Liver (tissue), 8 donors: ENCODE measurements at regions not wholly inside any gene's neighbourhood (a gene's known extent, or its start where the extent isn't known, plus 50 kb on each side); places are given as distances from the start of the nearest gene placed in this dataset.

Source experiments
- DNase-seq: peaks from one replicate; pipeline ENCODE4 v3.0.0-alpha.2; 2017; ENCODE audit warnings: low spot score
- H3K27ac ChIP-seq, 2 donors: one replicate each; pipeline ENCODE4 v1.7.0; 2013; ENCODE audit warnings: inconsistent platforms in 2 of 2, low read length in 2 of 2, control low read depth in 1 of 2, low read depth in 1 of 2, mild to moderate bottlenecking in 1 of 2
- H3K27me3 ChIP-seq, 4 donors: one replicate each; pipeline versions ENCODE4 v1.6.1 to v1.7.0; 2013; ENCODE audit warnings: low read length in 3 of 4, inconsistent platforms in 1 of 4, mild to moderate bottlenecking in 1 of 4, moderate library complexity in 1 of 4; ENCODE audit not compliant: control insufficient read depth in 4 of 4, insufficient read depth in 4 of 4
- H3K36me3 ChIP-seq, 4 donors: one replicate each; pipeline versions ENCODE4 v1.6.1 to v1.7.0; 2013; ENCODE audit warnings: low read length in 3 of 4, mild to moderate bottlenecking in 3 of 4, low read depth in 1 of 4, moderate library complexity in 1 of 4; ENCODE audit not compliant: control insufficient read depth in 4 of 4, insufficient read depth in 3 of 4
- H3K4me1 ChIP-seq, 4 donors: one replicate each; pipeline versions ENCODE4 v1.6.1 to v1.7.0; 2013; ENCODE audit warnings: low read length in 3 of 4, mild to moderate bottlenecking in 3 of 4, moderate library complexity in 1 of 4; ENCODE audit not compliant: control insufficient read depth in 4 of 4, insufficient read depth in 4 of 4
- H3K4me3 ChIP-seq, 3 donors: one replicate each; pipeline versions ENCODE4 v1.6.1 to v1.7.0; 2013; ENCODE audit warnings: low read length in 3 of 3, control low read depth in 1 of 3, low read depth in 1 of 3, mild to moderate bottlenecking in 1 of 3
- H3K9ac ChIP-seq, 2 donors: one replicate each; pipeline ENCODE4 v1.7.0; 2013; ENCODE audit warnings: low read length in 2 of 2, mild to moderate bottlenecking in 2 of 2, moderate library complexity in 2 of 2, control low read depth in 1 of 2, low read depth in 1 of 2
- H3K9me3 ChIP-seq, 4 donors: one replicate each; pipeline versions ENCODE4 v1.6.1 to v1.7.0; 2013; ENCODE audit warnings: low read length in 3 of 4; ENCODE audit not compliant: control insufficient read depth in 4 of 4
- EGR1 ChIP-seq, 2 donors: IDR thresholded peaks; 2 replicates each; pipeline ENCODE4 v1.6.1; 2016 to 2018; ENCODE audit warnings: antibody characterized with exemption in 2 of 2, low read depth in 2 of 2
- FOXA1 ChIP-seq: IDR thresholded peaks from 2 replicates; pipeline ENCODE4 v1.6.1; 2016; ENCODE audit warnings: antibody characterized with exemption
- FOXA2 ChIP-seq: IDR thresholded peaks from 2 replicates; pipeline ENCODE4 v1.6.1; 2016; ENCODE audit warnings: antibody characterized with exemption
- GABPA ChIP-seq, 2 donors: IDR thresholded peaks in 1 of 2; conservative IDR thresholded peaks in 1 of 2; 2 replicates each; pipeline ENCODE4 v1.6.1; 2016; ENCODE audit warnings: antibody characterized with exemption in 2 of 2, mild to moderate bottlenecking in 1 of 2, moderate library complexity in 1 of 2
- HNF4A ChIP-seq, 2 donors: conservative IDR thresholded peaks; 2 replicates each; pipeline ENCODE4 v1.6.1; 2016; ENCODE audit warnings: antibody characterized with exemption in 2 of 2, mild to moderate bottlenecking in 2 of 2
- JUND ChIP-seq, 2 donors: IDR thresholded peaks; 2 replicates each; pipeline ENCODE4 v1.6.1; 2016; ENCODE audit warnings: antibody characterized with exemption in 2 of 2
- NR2F2 ChIP-seq: IDR thresholded peaks from 2 replicates; pipeline ENCODE4 v1.6.1; 2016; ENCODE audit warnings: antibody characterized with exemption
- RAD21 ChIP-seq, 2 donors: IDR thresholded peaks; 2 replicates each; pipeline ENCODE4 v1.6.1; 2016; ENCODE audit warnings: antibody characterized with exemption in 2 of 2, mild to moderate bottlenecking in 2 of 2
- RXRA ChIP-seq, 2 donors: IDR thresholded peaks; 2 replicates each; pipeline ENCODE4 v1.6.1; 2017 to 2018; ENCODE audit warnings: antibody characterized with exemption in 2 of 2, mild to moderate bottlenecking in 1 of 2
- SP1 ChIP-seq: IDR thresholded peaks from 2 replicates; pipeline ENCODE4 v1.6.1; 2018; ENCODE audit warnings: antibody characterized with exemption, mild to moderate bottlenecking
- TAF1 ChIP-seq: conservative IDR thresholded peaks from 2 replicates; pipeline ENCODE4 v1.6.1; 2016; ENCODE audit warnings: antibody characterized with exemption, mild to moderate bottlenecking
- YY1 ChIP-seq: IDR thresholded peaks from 2 replicates; pipeline ENCODE4 v1.6.1; 2016; ENCODE audit warnings: antibody characterized with exemption, mild to moderate bottlenecking
- whole genome bisulfite sequencing: extraction: QIAGEN DNeasy Blood & Tissue Kit; methylation state at CpG from one replicate; pipeline ENCODE4 v1.1.7; 2013; 5-methylcytosine and 5-hydroxymethylcytosine counted together
- TF ChIP-seq, protein P1 (sequence below): IDR thresholded peaks from 2 replicates; pipeline ENCODE4 v1.6.1; 2016; ENCODE audit warnings: antibody characterized with exemption, mild to moderate bottlenecking
- TF ChIP-seq, protein P2 (sequence below): fragments of 150-350 bp; IDR thresholded peaks from 2 replicates; pipeline ENCODE4 v1.5.1; 2017; ENCODE audit warnings: improper control_type of control experiment, low read depth, low read length; ENCODE audit not compliant: missing input control
- TF ChIP-seq, protein P3 (sequence below): IDR thresholded peaks from 2 replicates; pipeline ENCODE4 v1.6.1; 2016; ENCODE audit warnings: antibody characterized with exemption
- TF ChIP-seq, protein P4 (sequence below): IDR thresholded peaks from 2 replicates; pipeline ENCODE4 v1.6.1; 2016; ENCODE audit warnings: antibody characterized with exemption
- TF ChIP-seq, protein P5 (sequence below): IDR thresholded peaks from 2 replicates; pipeline ENCODE4 v1.6.1; 2016; ENCODE audit warnings: antibody characterized with exemption
- donor health status: healthy.
- donor health status: healthy.
- donor health status: healthy.
- donor health status: healthy.
- donor health status: healthy.

DNA sequence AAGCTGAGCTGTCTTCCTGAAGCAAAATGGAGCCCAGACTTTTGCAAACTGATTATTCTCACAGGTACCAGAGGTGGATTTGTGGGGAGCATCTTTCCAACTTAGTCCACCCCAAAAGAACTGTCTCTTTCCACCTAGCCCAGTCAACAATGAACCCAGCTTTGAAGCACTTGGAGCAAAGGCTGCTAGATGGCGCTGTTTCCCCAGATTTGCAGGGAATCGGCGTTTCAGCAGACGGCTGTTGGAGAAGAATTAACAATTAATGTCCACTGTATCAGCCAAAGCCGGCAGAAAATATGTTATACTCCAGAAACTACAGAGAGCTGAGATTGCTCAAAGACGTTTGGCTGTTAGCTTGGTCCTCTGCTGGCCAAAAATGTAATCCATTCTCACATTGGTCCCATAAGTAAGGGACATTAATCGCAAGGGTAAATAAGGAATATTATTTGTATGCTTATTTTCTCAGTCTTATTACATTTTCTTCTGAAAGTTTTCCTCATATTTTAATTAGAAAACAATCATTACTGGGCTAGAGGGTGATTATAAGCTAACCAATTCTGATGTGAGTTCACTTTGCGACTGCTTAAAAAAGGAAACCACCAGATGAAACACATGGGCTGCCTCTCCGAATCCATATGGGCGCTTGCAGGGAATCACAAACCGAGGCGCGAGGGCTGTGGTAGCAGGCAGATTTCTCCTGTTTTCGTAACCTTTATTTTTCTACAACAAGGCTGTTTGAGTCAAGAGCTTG lies 423.8 kb upstream of the MEX3C start:
- DNase-seq = peak; percentile 62
- 31% methylated on average over 14 of the region's 14 CpGs for whole genome bisulfite sequencing
- no peak overlapping the region for H3K4me3 ChIP-seq
- no peaks in the 10 kb centered on the region for H3K9me3 ChIP-seq
- no peaks in the 10 kb centered on the region for H3K36me3 ChIP-seq
- no peaks in the 10 kb centered on the region for H3K4me1 ChIP-seq
- peaks cover 2 to 15% (median 5%) of the 10 kb centered on the region in 4 donors for H3K27me3 ChIP-seq
- H3K27ac ChIP-seq = no peak overlapping the region
- no peak overlapping the region for H3K9ac ChIP-seq
- TF ChIP-seq EGR1 (IDR thresholded peaks at IDR 0.05; ENCODE audit: low read depth in 2 of 2) (no peak), FOXA1 (no peak), GABPA (IDR thresholded peaks at IDR 0.05 in 1 of 2, conservative IDR thresholded peaks at IDR 0.05 in 1 of 2) (no peak), RAD21 (IDR thresholded peaks at IDR 0.05) (peak; percentile 67 to 75), JUND (IDR thresholded peaks at IDR 0.05) (no peak)
- TF ChIP-seq, protein P1, sequence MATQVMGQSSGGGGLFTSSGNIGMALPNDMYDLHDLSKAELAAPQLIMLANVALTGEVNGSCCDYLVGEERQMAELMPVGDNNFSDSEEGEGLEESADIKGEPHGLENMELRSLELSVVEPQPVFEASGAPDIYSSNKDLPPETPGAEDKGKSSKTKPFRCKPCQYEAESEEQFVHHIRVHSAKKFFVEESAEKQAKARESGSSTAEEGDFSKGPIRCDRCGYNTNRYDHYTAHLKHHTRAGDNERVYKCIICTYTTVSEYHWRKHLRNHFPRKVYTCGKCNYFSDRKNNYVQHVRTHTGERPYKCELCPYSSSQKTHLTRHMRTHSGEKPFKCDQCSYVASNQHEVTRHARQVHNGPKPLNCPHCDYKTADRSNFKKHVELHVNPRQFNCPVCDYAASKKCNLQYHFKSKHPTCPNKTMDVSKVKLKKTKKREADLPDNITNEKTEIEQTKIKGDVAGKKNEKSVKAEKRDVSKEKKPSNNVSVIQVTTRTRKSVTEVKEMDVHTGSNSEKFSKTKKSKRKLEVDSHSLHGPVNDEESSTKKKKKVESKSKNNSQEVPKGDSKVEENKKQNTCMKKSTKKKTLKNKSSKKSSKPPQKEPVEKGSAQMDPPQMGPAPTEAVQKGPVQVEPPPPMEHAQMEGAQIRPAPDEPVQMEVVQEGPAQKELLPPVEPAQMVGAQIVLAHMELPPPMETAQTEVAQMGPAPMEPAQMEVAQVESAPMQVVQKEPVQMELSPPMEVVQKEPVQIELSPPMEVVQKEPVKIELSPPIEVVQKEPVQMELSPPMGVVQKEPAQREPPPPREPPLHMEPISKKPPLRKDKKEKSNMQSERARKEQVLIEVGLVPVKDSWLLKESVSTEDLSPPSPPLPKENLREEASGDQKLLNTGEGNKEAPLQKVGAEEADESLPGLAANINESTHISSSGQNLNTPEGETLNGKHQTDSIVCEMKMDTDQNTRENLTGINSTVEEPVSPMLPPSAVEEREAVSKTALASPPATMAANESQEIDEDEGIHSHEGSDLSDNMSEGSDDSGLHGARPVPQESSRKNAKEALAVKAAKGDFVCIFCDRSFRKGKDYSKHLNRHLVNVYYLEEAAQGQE = no peak
- TF ChIP-seq, protein P2, sequence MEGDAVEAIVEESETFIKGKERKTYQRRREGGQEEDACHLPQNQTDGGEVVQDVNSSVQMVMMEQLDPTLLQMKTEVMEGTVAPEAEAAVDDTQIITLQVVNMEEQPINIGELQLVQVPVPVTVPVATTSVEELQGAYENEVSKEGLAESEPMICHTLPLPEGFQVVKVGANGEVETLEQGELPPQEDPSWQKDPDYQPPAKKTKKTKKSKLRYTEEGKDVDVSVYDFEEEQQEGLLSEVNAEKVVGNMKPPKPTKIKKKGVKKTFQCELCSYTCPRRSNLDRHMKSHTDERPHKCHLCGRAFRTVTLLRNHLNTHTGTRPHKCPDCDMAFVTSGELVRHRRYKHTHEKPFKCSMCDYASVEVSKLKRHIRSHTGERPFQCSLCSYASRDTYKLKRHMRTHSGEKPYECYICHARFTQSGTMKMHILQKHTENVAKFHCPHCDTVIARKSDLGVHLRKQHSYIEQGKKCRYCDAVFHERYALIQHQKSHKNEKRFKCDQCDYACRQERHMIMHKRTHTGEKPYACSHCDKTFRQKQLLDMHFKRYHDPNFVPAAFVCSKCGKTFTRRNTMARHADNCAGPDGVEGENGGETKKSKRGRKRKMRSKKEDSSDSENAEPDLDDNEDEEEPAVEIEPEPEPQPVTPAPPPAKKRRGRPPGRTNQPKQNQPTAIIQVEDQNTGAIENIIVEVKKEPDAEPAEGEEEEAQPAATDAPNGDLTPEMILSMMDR = peak; percentile 47

DNA sequence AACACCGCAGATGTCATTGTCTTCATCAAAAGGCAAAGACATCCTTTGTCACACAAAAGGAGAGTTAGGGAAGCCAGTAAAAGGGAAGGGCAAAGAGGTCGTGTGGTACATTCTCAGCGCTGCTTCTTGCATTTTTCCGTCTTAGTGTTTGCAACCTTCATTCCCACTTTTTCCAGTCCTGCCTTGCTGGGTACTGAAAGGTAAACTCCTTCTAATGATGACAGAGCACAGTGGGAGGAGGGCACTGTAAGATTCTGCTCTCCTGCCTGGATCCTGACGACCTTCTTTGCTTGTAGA lies 424.3 kb upstream of the MEX3C start:
- 31% methylated on average over 5 of the region's 5 CpGs for WGBS
- DNase-seq = no peak
- H3K4me1 ChIP-seq = no peaks in the 10 kb centered on the region
- no peaks in the 10 kb centered on the region for H3K9me3 ChIP-seq
- H3K27me3 ChIP-seq = peaks cover 2 to 15% (median 5%) of the 10 kb centered on the region in 4 donors
- no peak overlapping the region for H3K9ac ChIP-seq
- no peak overlapping the region for H3K4me3 ChIP-seq
- no peaks in the 10 kb centered on the region for H3K36me3 ChIP-seq
- H3K27ac ChIP-seq = no peak overlapping the region
- no peak for TF ChIP-seq FOXA2
- TF ChIP-seq GABPA (IDR thresholded peaks at IDR 0.05 in 1 of 2, conservative IDR thresholded peaks at IDR 0.05 in 1 of 2) = no peak
- no peak for TF ChIP-seq NR2F2

DNA sequence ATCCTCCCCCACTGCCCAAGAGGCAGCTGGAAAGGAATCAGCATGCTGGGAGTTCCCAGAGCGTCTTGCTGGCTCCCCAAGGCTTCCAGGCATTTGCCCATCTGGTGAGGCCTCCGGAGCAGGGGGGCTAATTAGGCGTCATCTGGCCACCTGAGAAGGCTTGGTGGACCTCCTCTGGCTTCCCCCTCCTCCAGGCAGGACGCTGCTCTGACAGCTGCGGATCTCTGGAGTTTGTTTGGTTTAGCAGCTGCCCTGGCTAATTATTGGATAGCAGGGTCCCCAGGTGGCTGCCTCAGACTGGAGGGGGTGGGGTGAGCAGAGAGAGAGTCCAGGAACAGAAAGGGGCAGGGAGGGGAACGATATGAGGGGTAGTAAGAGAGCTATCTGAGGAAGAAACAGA lies 425.2 kb upstream of the MEX3C start:
- Histone ChIP-seq H3K27me3 (peaks cover 2 to 15% (median 5%) of the 10 kb centered on the region in 4 donors), H3K9me3 (no peaks in the 10 kb centered on the region), H3K36me3 (no peaks in the 10 kb centered on the region), H3K9ac (no peak overlapping the region), H3K4me3 (no peak overlapping the region), H3K27ac (no peak overlapping the region), H3K4me1 (no peaks in the 10 kb centered on the region)
- 17% methylated on average over 6 of the region's 6 CpGs for WGBS
- DNase-seq = no peak
- TF ChIP-seq, protein P3, sequence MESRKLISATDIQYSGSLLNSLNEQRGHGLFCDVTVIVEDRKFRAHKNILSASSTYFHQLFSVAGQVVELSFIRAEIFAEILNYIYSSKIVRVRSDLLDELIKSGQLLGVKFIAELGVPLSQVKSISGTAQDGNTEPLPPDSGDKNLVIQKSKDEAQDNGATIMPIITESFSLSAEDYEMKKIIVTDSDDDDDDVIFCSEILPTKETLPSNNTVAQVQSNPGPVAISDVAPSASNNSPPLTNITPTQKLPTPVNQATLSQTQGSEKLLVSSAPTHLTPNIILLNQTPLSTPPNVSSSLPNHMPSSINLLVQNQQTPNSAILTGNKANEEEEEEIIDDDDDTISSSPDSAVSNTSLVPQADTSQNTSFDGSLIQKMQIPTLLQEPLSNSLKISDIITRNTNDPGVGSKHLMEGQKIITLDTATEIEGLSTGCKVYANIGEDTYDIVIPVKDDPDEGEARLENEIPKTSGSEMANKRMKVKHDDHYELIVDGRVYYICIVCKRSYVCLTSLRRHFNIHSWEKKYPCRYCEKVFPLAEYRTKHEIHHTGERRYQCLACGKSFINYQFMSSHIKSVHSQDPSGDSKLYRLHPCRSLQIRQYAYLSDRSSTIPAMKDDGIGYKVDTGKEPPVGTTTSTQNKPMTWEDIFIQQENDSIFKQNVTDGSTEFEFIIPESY = no peak
- TF ChIP-seq SP1 (no peak), TAF1 (no peak), NR2F2 (no peak), FOXA1 (no peak), HNF4A (conservative IDR thresholded peaks at IDR 0.05) (no peak), RXRA (IDR thresholded peaks at IDR 0.05) (no peak), YY1 (no peak)
- TF ChIP-seq, protein P1 = no peak
- TF ChIP-seq, protein P4, sequence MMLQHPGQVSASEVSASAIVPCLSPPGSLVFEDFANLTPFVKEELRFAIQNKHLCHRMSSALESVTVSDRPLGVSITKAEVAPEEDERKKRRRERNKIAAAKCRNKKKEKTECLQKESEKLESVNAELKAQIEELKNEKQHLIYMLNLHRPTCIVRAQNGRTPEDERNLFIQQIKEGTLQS = no peak
- TF ChIP-seq, protein P5, sequence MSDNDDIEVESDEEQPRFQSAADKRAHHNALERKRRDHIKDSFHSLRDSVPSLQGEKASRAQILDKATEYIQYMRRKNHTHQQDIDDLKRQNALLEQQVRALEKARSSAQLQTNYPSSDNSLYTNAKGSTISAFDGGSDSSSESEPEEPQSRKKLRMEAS = no peak
